HG02852 (cell line): ENCODE measurements at regions not wholly inside any gene's neighbourhood (a gene's known extent, or its start where the extent isn't known, plus 50 kb on each side); places are given as distances from the start of the nearest gene placed in this dataset.
A peak's percentile ranks its signal among the peaks of the same experiment; 100 is the strongest.
"Not testable (repeated sequence)": the region's sequence is repeated elsewhere in the genome, so short reads cannot be mapped to it uniquely, and the experiment has no call there.

Experiments used
- ATAC-seq: cut with Tn5 transposase; IDR thresholded peaks from one replicate; pipeline ENCODE4 v1.9.1; 2021; ENCODE audit warnings: mild to moderate bottlenecking, moderate library complexity; ENCODE audit not compliant: unreplicated experiment

DNA sequence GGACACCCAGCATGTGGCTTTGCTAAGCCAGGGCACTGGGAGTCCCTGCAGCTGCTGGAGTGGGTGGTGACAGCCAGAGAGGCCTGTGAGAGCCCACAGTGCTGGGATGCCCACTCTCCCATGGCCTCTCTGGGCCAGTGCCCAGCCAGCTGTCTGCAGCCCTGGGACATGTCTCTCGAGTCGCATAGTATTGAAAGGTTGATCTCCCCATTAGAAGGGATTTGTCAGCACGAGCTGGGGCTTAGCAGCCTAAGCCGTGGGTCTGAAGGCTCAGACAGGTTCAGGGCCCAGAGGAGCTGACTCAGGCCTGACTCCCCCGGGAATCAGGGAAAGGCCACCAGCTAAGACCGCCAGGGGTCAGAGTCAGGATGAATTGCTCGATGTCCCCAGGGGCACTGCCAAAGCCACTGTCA lies 53.5 kb downstream of the FOXD2 start:
- no peak for ATAC-seq

DNA sequence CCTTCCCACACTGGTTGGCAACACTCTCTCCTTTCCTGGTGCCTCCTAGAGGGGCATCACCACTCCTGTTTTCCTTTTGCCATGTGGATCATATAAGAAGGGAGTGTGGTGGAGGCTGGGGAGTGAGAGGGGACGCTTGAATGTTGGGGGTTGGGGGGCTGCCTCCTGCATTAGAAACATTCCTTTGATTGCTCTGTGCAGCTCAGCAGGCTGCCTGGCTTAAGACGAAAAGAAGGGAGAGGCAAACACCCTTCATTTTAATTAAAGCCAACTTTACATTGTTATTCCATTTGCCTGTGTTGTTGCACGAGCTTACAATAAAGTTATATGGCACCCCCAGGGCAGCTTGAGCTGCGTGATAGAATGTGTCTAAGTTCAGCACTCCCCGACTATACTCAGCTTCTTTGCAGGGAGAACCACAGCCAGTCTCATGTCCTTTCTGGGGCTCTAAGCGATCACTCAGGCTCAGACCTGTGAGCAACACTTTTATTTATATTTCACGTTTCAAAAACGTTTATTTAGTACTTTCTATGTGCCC lies 57.4 kb downstream of the FOXD2 start:
- no peak for ATAC-seq

GRCh38 chr1:47498551-47498950 lies 60.7 kb downstream of the FOXD2 start:
- no peak for ATAC-seq

GRCh38 chr1:47501069-47501468 lies 63.2 kb downstream of the FOXD2 start:
- no peak for ATAC-seq

GRCh38 chr1:47502746-47503370 lies 65.0 kb downstream of the FOXD2 start:
- no peak for ATAC-seq

DNA sequence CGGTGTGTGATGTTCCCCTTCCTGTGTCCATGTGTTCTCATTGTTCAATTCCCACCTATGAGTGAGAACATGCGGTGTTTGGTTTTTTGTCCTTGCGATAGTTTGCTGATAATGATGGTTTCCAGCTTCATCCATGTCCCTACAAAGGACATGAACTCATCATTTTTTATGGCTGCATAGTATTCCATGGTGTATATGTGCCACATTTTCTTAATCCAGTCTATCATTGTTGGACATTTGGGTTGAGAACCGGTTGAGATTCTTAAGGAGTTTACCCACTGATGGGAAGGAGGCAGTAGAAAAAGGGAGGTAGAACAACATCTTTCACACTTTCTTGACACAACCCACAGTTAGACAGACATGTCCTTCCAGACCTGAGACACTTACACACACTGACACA lies 67.0 kb downstream of the FOXD2 start:
- ATAC-seq = not testable (repeated sequence)

GRCh38 chr1:47505267-47505666 lies 67.4 kb downstream of the FOXD2 start:
- ATAC-seq = no peak

- no peak for ATAC-seq
These were observed 68.2 kb downstream of the FOXD2 start for GRCh38 chr1:47506053-47506452.

- ATAC-seq = no peak
These were observed 69.3 kb downstream of the FOXD2 start for GRCh38 chr1:47507144-47507543.

- peak; percentile 62 for ATAC-seq
These were observed 70.2 kb downstream of the FOXD2 start for GRCh38 chr1:47507881-47508701.

- ATAC-seq = peak; percentile 22
These were observed 71.0 kb downstream of the FOXD2 start for GRCh38 chr1:47508702-47509431.

DNA sequence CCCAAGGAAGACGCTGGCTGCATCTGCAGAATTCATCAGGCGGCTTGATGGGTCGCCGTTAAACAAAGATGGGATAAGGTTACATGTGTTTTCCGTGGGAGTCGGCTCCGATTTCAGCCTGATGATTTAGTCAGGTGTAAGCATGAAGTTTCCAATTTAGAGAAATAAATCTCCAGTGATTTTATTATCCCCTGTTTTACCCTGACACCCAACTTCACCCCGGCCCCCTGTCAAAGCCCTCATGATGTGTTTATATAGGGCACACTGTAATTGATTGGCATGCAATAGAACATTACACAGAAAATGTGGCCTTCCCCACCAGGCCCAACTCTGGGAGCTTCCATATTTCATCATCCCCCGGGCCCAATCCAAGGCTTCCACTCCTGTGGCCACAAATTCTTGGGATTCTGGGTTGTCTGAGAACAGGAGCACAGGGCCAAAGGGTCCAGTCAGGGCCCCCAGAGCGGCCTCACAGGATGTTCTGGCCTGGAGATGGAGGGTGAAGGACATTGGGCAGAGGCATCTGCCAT lies 72.5 kb downstream of the FOXD2 start:
- ATAC-seq = no peak

DNA sequence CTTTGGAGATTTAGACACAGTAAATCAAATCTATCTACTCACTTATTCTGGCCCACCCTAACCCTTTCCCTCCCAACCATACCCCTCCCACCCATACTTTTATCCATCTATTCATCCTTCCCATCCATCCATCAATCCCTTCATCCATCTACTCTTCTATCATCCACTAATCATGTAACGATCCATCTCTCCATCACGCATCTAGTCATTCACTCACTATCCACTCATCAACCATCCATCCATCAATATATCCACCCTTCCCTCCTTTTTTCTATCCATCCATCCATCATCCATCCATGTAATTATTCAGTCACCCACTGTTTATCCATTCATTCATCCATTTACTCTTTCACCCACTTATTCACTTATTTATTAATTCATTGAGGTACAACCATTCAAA lies 74.0 kb downstream of the FOXD2 start:
- no peak for ATAC-seq

GRCh38 chr1:47513393-47513792 lies 75.5 kb downstream of the FOXD2 start:
- ATAC-seq = no peak

DNA sequence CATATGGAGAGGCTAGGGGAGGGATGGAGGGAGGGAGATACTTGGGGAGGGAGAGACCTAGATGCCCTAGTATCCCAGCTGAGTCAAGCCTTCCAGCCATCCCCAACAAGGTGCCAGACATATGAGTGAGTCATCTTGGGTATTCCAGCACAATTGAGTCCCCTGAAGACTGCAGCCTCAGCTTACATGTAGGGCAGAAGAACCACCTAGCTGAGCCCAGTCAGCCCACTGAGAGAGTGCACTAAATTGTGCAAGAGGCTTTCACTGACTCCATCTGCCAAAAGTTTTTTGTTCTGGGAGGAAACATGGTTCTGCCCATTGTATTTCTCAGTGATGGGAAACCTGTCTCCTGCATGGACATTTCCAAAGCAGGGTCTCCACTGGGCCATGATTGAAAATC lies 76.4 kb downstream of the FOXD2 start:
- ATAC-seq = no peak

- no peak for ATAC-seq
These were observed 77.4 kb downstream of the FOXD2 start for GRCh38 chr1:47515164-47515789.

GRCh38 chr1:47517946-47518345 lies 80.1 kb downstream of the FOXD2 start:
- no peak for ATAC-seq

- ATAC-seq = no peak
These were observed 81.6 kb downstream of the FOXD2 start for GRCh38 chr1:47519491-47519890.

DNA sequence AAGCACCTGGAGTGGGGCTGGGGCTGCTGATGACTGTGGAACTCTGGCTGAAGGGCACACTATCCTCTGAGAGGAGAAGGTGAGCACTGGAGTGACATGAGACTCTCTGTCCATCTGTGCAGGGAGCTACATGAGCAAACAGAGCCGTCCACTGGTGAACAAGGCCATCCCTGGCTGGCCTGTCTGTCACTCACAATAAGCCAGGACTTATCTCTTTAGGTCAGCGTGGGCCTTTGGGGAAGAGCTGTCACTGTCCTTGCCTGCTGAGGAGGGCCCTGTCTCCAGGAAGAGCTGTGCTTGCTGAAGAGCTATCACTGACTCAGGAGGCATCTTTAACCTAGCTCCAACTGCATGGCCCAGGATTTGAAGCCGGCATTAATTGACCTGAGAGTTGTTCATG lies 82.1 kb downstream of the FOXD2 start:
- no peak for ATAC-seq

GRCh38 chr1:47521034-47521881 lies 83.4 kb downstream of the FOXD2 start:
- ATAC-seq = no peak
